ENCODE measurements at regions not wholly inside any gene's neighbourhood (a gene's known extent, or its start where the extent isn't known, plus 50 kb on each side); places are given as distances from the start of the nearest gene placed in this dataset.

GRCh38 chr1:178575611-178576361 lies 62.9 kb downstream of the TEX35 start:
- TF ChIP-seq EZH2phosphoT487 (IDR thresholded peaks at IDR 0.05; ENCODE audit: borderline replicate concordance, low read length), result no peak
- no peak for TF ChIP-seq CTCF (conservative IDR thresholded peaks at IDR 0.05; ENCODE audit: low read depth, low read length)
- no peak for TF ChIP-seq EZH2 (IDR thresholded peaks at IDR 0.05; ENCODE audit: low read length, unreplicated experiment)
- Histone ChIP-seq H3K9ac (ENCODE audit: low read length) (no peak overlapping the region), H3K79me2 (ENCODE audit: low read length) (no peaks in the 10 kb centered on the region), H3F3A (ENCODE audit: low read length, unreplicated experiment) (no peaks in the 10 kb centered on the region), H3K27me3 (ENCODE audit: low read length) (no peaks in the 10 kb centered on the region), H3K4me3 (ENCODE audit: low read length) (no peak overlapping the region), H3K9me3 (ENCODE audit: low read length) (no peaks in the 10 kb centered on the region), H3K9me2 (replicated peaks; ENCODE audit: low read length) (no peaks in the 10 kb centered on the region), H2AFZ (ENCODE audit: low read length) (no peak overlapping the region), H4K20me1 (ENCODE audit: low read length) (no peaks in the 10 kb centered on the region), H3K36me3 (ENCODE audit: low read depth, low read length) (no peaks in the 10 kb centered on the region), H3K4me1 (ENCODE audit: insufficient read depth, low read length) (no peaks in the 10 kb centered on the region), H3K4me2 (ENCODE audit: low read length) (no peak overlapping the region), H3K27ac (ENCODE audit: low read length) (no peak overlapping the region)
- BruUV-seq (replicated peaks), result no TSS peak
- ATAC-seq (no peak), DNase-seq (no peak)
- POLR2A ChIA-PET (ENCODE audit: unreplicated experiment), result no interaction called here
- intact Hi-C loops (cut with micrococcal nuclease), result no loop called here
- CTCF ChIA-PET, result interaction anchor here (0.5 kb wide), 1 partner anchor 1239 kb away, joined by 3 read pairs; no protein-coding TSS in a partner anchor

GRCh38 chr1:178576841-178577240 lies 63.9 kb downstream of the TEX35 start:
- ATAC-seq (no peak), DNase-seq (no peak)
- Histone ChIP-seq H2AFZ (ENCODE audit: low read length) (no peak overlapping the region), H3K4me3 (ENCODE audit: low read length) (no peak overlapping the region), H3K9ac (ENCODE audit: low read length) (no peak overlapping the region), H4K20me1 (ENCODE audit: low read length) (no peaks in the 10 kb centered on the region), H3K27me3 (ENCODE audit: low read length) (no peaks in the 10 kb centered on the region), H3K79me2 (ENCODE audit: low read length) (no peaks in the 10 kb centered on the region), H3K4me1 (ENCODE audit: insufficient read depth, low read length) (no peaks in the 10 kb centered on the region), H3K4me2 (ENCODE audit: low read length) (no peak overlapping the region), H3K36me3 (ENCODE audit: low read depth, low read length) (no peaks in the 10 kb centered on the region), H3K9me3 (ENCODE audit: low read length) (no peaks in the 10 kb centered on the region), H3K27ac (ENCODE audit: low read length) (no peak overlapping the region), H3K9me2 (replicated peaks; ENCODE audit: low read length) (no peaks in the 10 kb centered on the region), H3F3A (ENCODE audit: low read length, unreplicated experiment) (no peaks in the 10 kb centered on the region)
- TF ChIP-seq EZH2phosphoT487 (IDR thresholded peaks at IDR 0.05; ENCODE audit: borderline replicate concordance, low read length) (no peak), EZH2 (IDR thresholded peaks at IDR 0.05; ENCODE audit: low read length, unreplicated experiment) (no peak), CTCF (conservative IDR thresholded peaks at IDR 0.05; ENCODE audit: low read depth, low read length) (no peak)
- POLR2A ChIA-PET (ENCODE audit: unreplicated experiment), result no interaction called here
- CTCF ChIA-PET, result no interaction called here
- intact Hi-C loops (cut with micrococcal nuclease), result no loop called here
- BruUV-seq (replicated peaks), result no TSS peak

GRCh38 chr1:178577882-178578281 lies 65.0 kb downstream of the TEX35 start:
- TF ChIP-seq EZH2phosphoT487 (IDR thresholded peaks at IDR 0.05; ENCODE audit: borderline replicate concordance, low read length) (no peak), CTCF (conservative IDR thresholded peaks at IDR 0.05; ENCODE audit: low read depth, low read length) (no peak), EZH2 (IDR thresholded peaks at IDR 0.05; ENCODE audit: low read length, unreplicated experiment) (no peak)
- H4K20me1 ChIP-seq (ENCODE audit: low read length), result no peaks in the 10 kb centered on the region
- no peaks in the 10 kb centered on the region for H3K9me3 ChIP-seq (ENCODE audit: low read length)
- no peak overlapping the region for H3K9ac ChIP-seq (ENCODE audit: low read length)
- ATAC-seq (no peak), DNase-seq (no peak)
- H3K36me3 ChIP-seq (ENCODE audit: low read depth, low read length), result no peaks in the 10 kb centered on the region
- no peak overlapping the region for H3K4me2 ChIP-seq (ENCODE audit: low read length)
- no peaks in the 10 kb centered on the region for H3F3A ChIP-seq (ENCODE audit: low read length, unreplicated experiment)
- no peak overlapping the region for H3K27ac ChIP-seq (ENCODE audit: low read length)
- CTCF ChIA-PET, result no interaction called here
- H3K9me2 ChIP-seq (replicated peaks; ENCODE audit: low read length), result no peaks in the 10 kb centered on the region
- intact Hi-C loops (cut with micrococcal nuclease), result no loop called here
- H2AFZ ChIP-seq (ENCODE audit: low read length), result no peak overlapping the region
- POLR2A ChIA-PET (ENCODE audit: unreplicated experiment), result no interaction called here
- BruUV-seq (replicated peaks), result no TSS peak
- no peaks in the 10 kb centered on the region for H3K4me1 ChIP-seq (ENCODE audit: insufficient read depth, low read length)
- no peak overlapping the region for H3K4me3 ChIP-seq (ENCODE audit: low read length)
- H3K27me3 ChIP-seq (ENCODE audit: low read length), result no peaks in the 10 kb centered on the region
- H3K79me2 ChIP-seq (ENCODE audit: low read length), result no peaks in the 10 kb centered on the region
